H1 (cell line): ENCODE measurements at regions not wholly inside any gene's neighbourhood (a gene's known extent, or its start where the extent isn't known, plus 50 kb on each side); places are given as distances from the start of the nearest gene placed in this dataset.

ENCODE experiments used
- CTCF ChIA-PET: fragments of 300-600 bp; sonication (Branson Sonifier 250); formaldehyde crosslinking; loops from one replicate; lab custom pipeline; 2021; ENCODE audit not compliant: partially characterized antibody; lab: Charles Lee
- POLR2A ChIA-PET: fragments of 300-600 bp; sonication (Branson Sonifier 250); formaldehyde crosslinking; loops from one replicate; lab custom pipeline; 2021; ENCODE audit warnings: inconsistent platforms; ENCODE audit not compliant: partially characterized antibody; lab: Charles Lee
- DNase-seq, 2 experiments: peaks; one replicate each; pipeline versions ENCODE4 v3.0.0 to v3.0.0-alpha.2; 2010 to 2022; ENCODE audit warnings: low spot score in 2 of 2, low read depth in 1 of 2, mixed read lengths in 1 of 2
- FAIRE-seq: peaks from 2 replicates; lab custom pipeline; 2011; peaks lifted over from hg19 to GRCh38; lab: Jason Lieb, UNC
- H2AFZ ChIP-seq: 2 replicates; pipeline ENCODE4 v1.8.1; 2012; ENCODE audit warnings: low read length, inconsistent platforms
- H2AK5ac ChIP-seq: 2 replicates; pipeline ENCODE4 v1.6.1; 2013; ENCODE audit warnings: low read depth, low read length
- H2BK120ac ChIP-seq: replicated peaks from 2 replicates; pipeline ENCODE3; 2013; ENCODE audit warnings: low read depth, low read length, inconsistent platforms
- H2BK12ac ChIP-seq: 2 replicates; pipeline ENCODE4 v1.6.1; 2013; ENCODE audit warnings: low read depth, low read length
- H2BK15ac ChIP-seq: 2 replicates; pipeline ENCODE4 v1.6.1; 2013; ENCODE audit warnings: low read length
- H2BK20ac ChIP-seq: 2 replicates; pipeline ENCODE4 v1.6.1; 2013; ENCODE audit warnings: low read length
- H2BK5ac ChIP-seq: 2 replicates; pipeline ENCODE4 v1.6.1; 2013; ENCODE audit warnings: low read depth, low read length
- H3K14ac ChIP-seq: 2 replicates; pipeline ENCODE4 v1.6.1; 2013; ENCODE audit warnings: inconsistent platforms; ENCODE audit not compliant: insufficient read length
- H3K18ac ChIP-seq: 2 replicates; pipeline ENCODE4 v1.6.1; 2013; ENCODE audit warnings: low read length; ENCODE audit errors: extremely low read depth
- H3K23ac ChIP-seq: 2 replicates; pipeline ENCODE4 v1.6.1; 2013; ENCODE audit warnings: inconsistent platforms; ENCODE audit not compliant: insufficient read length
- H3K23me2 ChIP-seq: 2 replicates; pipeline ENCODE4 v1.6.1; 2013; ENCODE audit warnings: low read depth, low read length
- H3K27ac ChIP-seq: 2 replicates; pipeline ENCODE4 v1.6.1; 2011; ENCODE audit warnings: low read depth, low read length, inconsistent platforms
- H3K27me3 ChIP-seq, 4 experiments: replicated peaks in 1 of 4; 1 replicate in 1 of 4; 2 replicates in 3 of 4; pipeline versions ENCODE4 v1.6.1 to v1.8.1; 2011 to 2013; ENCODE audit warnings: low read length in 3 of 4, mild to moderate bottlenecking in 3 of 4, inconsistent platforms in 2 of 4, mixed read lengths in 2 of 4, moderate library complexity in 1 of 4; ENCODE audit not compliant: control insufficient read depth in 3 of 4, insufficient read depth in 3 of 4; ENCODE audit errors: extremely low read depth in 1 of 4
- H3K36me3 ChIP-seq, 4 experiments: 2 replicates each; pipeline versions ENCODE4 v1.6.1 to v1.8.1; 2011 to 2013; ENCODE audit warnings: mild to moderate bottlenecking in 4 of 4, low read length in 3 of 4, moderate library complexity in 2 of 4, control low read depth in 1 of 4, inconsistent platforms in 1 of 4; ENCODE audit not compliant: insufficient read depth in 4 of 4, control insufficient read depth in 2 of 4
- H3K4ac ChIP-seq: replicated peaks from 2 replicates; pipeline ENCODE3; 2013; ENCODE audit warnings: low read length, low read depth, mixed read lengths, inconsistent platforms; ENCODE audit not compliant: insufficient read length
- H3K4me1 ChIP-seq, 4 experiments: replicated peaks in 1 of 4; 1 replicate in 1 of 4; 2 replicates in 3 of 4; pipeline versions ENCODE4 v1.6.1 to v1.8.1; 2011 to 2013; ENCODE audit warnings: low read length in 3 of 4, inconsistent platforms in 2 of 4, mixed read lengths in 1 of 4; ENCODE audit not compliant: insufficient read depth in 4 of 4, control insufficient read depth in 3 of 4
- H3K4me2 ChIP-seq, 2 experiments: 2 replicates each; pipeline versions ENCODE4 v1.6.1 to v1.8.1; 2011 to 2013; ENCODE audit warnings: low read depth in 2 of 2, low read length in 2 of 2, control low read depth in 1 of 2, inconsistent platforms in 1 of 2, mild to moderate bottlenecking in 1 of 2; ENCODE audit not compliant: insufficient read depth in 1 of 2
- H3K4me3 ChIP-seq, 4 experiments: fragments of 200-600, 300-600 bp in 1 of 4; sonication (generic), shearing (Covaris generic), sonication (Bioruptor Twin) in 1 of 4; 2 replicates each; pipeline versions ENCODE4 v1.5.1 to v1.8.1; 2011 to 2016; ENCODE audit warnings: low read length in 4 of 4, low read depth in 3 of 4, control low read depth in 2 of 4, inconsistent platforms in 2 of 4, mild to moderate bottlenecking in 2 of 4, mixed read lengths in 1 of 4, moderate library complexity in 1 of 4; ENCODE audit not compliant: insufficient read depth in 2 of 4; ENCODE audit errors: extremely low read depth in 1 of 4
- H3K56ac ChIP-seq: replicated peaks from 2 replicates; pipeline ENCODE3; 2013; ENCODE audit warnings: low read depth, mild to moderate bottlenecking, mixed read lengths, low read length, inconsistent platforms; ENCODE audit not compliant: insufficient read length
- H3K79me1 ChIP-seq: 2 replicates; pipeline ENCODE4 v1.6.1; 2013; ENCODE audit warnings: low read depth, low read length, control low read depth
- H3K79me2 ChIP-seq, 2 experiments: 2 replicates each; pipeline versions ENCODE4 v1.6.1 to v1.8.1; 2012 to 2013; ENCODE audit warnings: low read length in 2 of 2, mild to moderate bottlenecking in 2 of 2, inconsistent platforms in 1 of 2; ENCODE audit not compliant: insufficient read depth in 2 of 2, control insufficient read depth in 1 of 2
- H3K9ac ChIP-seq, 4 experiments: replicated peaks in 1 of 4; 1 replicate in 1 of 4; 2 replicates in 3 of 4; pipeline versions ENCODE4 v1.6.1 to v1.8.1; 2011 to 2013; ENCODE audit warnings: low read depth in 3 of 4, low read length in 3 of 4, control low read depth in 2 of 4, mild to moderate bottlenecking in 2 of 4, moderate library complexity in 2 of 4, inconsistent platforms in 1 of 4; ENCODE audit errors: extremely low read depth in 1 of 4
- H3K9me3 ChIP-seq, 2 experiments: 2 replicates each; pipeline versions ENCODE4 v1.6.1 to v1.8.1; 2012 to 2013; ENCODE audit warnings: mild to moderate bottlenecking in 2 of 2, moderate library complexity in 2 of 2, control low read depth in 1 of 2, inconsistent platforms in 1 of 2, low read depth in 1 of 2, low read length in 1 of 2, mixed read lengths in 1 of 2; ENCODE audit not compliant: insufficient read depth in 2 of 2
- H4K20me1 ChIP-seq, 2 experiments: replicated peaks in 1 of 2; 2 replicates each; pipeline versions ENCODE3 to v1.8.1; 2011 to 2013; ENCODE audit warnings: inconsistent platforms in 2 of 2, low read length in 2 of 2, mild to moderate bottlenecking in 1 of 2; ENCODE audit not compliant: insufficient read depth in 2 of 2, control insufficient read depth in 1 of 2
- H4K5ac ChIP-seq: 2 replicates; pipeline ENCODE4 v1.6.1; 2013; ENCODE audit warnings: low read length, low read depth, mixed read lengths, inconsistent platforms; ENCODE audit not compliant: insufficient read length
- H4K8ac ChIP-seq: 2 replicates; pipeline ENCODE4 v1.8.0; 2013; ENCODE audit warnings: mild to moderate bottlenecking, moderate library complexity, low read length, inconsistent platforms; ENCODE audit not compliant: insufficient read depth; ENCODE audit errors: extremely low read depth
- H4K91ac ChIP-seq: replicated peaks from 2 replicates; pipeline ENCODE3; 2013; ENCODE audit warnings: low read length, mixed read lengths, inconsistent platforms; ENCODE audit not compliant: insufficient read length
- CBX8 ChIP-seq: fragments of 300-800, 300-1000 bp; sonication (generic); IDR thresholded peaks from 2 replicates; pipeline ENCODE4 v1.7.1; 2016; ENCODE audit warnings: low read depth, low read length, borderline replicate concordance
- HDAC2 ChIP-seq, 2 experiments: fragments of 300-600 bp in 1 of 2; sonication (generic) in 1 of 2; IDR thresholded peaks; 2 replicates each; pipeline ENCODE4 v1.6.1; 2011 to 2012; ENCODE audit warnings: low read depth in 2 of 2, low read length in 2 of 2, mild to moderate bottlenecking in 2 of 2, moderate library complexity in 2 of 2, borderline replicate concordance in 1 of 2, inconsistent platforms in 1 of 2
- NRF1 ChIP-seq: IDR thresholded peaks from 2 replicates; pipeline ENCODE4 v1.6.1; 2011; ENCODE audit warnings: mild to moderate bottlenecking, low read depth, low read length, improper control_type of control experiment
- WGBS, 2 experiments: shearing (Covaris generic) in 1 of 2; methylation state at CpG; one replicate each; pipeline versions ENCODE4 v1.1.6 to v1.1.7; 2013 to 2015; ENCODE audit warnings: low lambda C conversion rate in 2 of 2, mixed read lengths in 2 of 2, inconsistent platforms in 1 of 2, low coverage in 1 of 2, missing lambda C conversion rate in 1 of 2; ENCODE audit not compliant: insufficient replicate concordance in 2 of 2, insufficient coverage in 1 of 2, insufficient read length in 1 of 2; ENCODE audit errors: extremely low coverage in 1 of 2, missing lambda C conversion rate in 1 of 2; 5-methylcytosine and 5-hydroxymethylcytosine counted together

DNA sequence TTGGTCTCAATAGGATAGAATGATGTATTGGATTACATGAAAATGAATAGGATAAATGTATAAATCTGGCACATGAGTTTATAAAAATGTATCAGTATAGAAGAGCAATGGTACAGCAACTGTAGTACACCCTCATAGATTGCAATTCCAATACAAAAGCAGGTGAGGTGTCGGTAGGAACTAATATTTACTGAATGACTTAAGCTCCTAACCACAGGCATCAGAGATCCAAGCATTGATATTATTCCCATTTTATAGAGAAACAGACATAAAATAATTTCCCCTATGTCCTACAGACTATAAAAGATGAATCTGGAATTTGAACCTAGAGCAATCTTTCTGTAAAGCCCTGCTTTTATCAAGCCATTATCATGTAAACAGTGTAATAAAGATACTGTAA is 227.4 kb downstream of the MBD2 start:
- no peak overlapping the region for H2BK5ac ChIP-seq
- no peak overlapping the region for H3K4me3 ChIP-seq
- no peak overlapping the region for H3K23ac ChIP-seq
- 91% methylated on average over 1 of the region's 1 CpG; no CpG with 5 or more reads in 1 of the 2 experiments for WGBS, 2 experiments
- H2AK5ac ChIP-seq: no peak overlapping the region
- no peak overlapping the region for H3K27ac ChIP-seq
- CTCF ChIA-PET: no interaction called here
- no peak overlapping the region for H2BK15ac ChIP-seq
- no peaks in the 10 kb centered on the region for H3K36me3 ChIP-seq
- H3K79me2 ChIP-seq: no peaks in the 10 kb centered on the region
- no peak for TF ChIP-seq CBX8
- no peak for TF ChIP-seq NRF1
- TF ChIP-seq HDAC2 (IDR thresholded peaks at IDR 0.05; ENCODE audit: borderline replicate concordance in 1 of 2, low read depth in 2 of 2, low read length in 2 of 2): no peak
- H2BK120ac ChIP-seq: no peak overlapping the region
- 0 out of 2 replicates have a peak, but pooled peaks cover 2% of the 10 kb centered on the region for H3K23me2 ChIP-seq
- H3K18ac ChIP-seq: no peak overlapping the region
- H4K8ac ChIP-seq: no peak overlapping the region
- DNase-seq (no peak), FAIRE-seq (no peak)
- H3K4me1 ChIP-seq: no peaks in the 10 kb centered on the region
- no peak overlapping the region for H3K56ac ChIP-seq
- no peak overlapping the region for H4K5ac ChIP-seq
- no peak overlapping the region for H2AFZ ChIP-seq
- H3K79me1 ChIP-seq: no peaks in the 10 kb centered on the region
- no peak overlapping the region for H2BK12ac ChIP-seq
- H3K9ac ChIP-seq: no peak overlapping the region
- no peak overlapping the region for H2BK20ac ChIP-seq
- H3K9me3 ChIP-seq: no peaks in the 10 kb centered on the region
- H4K20me1 ChIP-seq: no peaks in the 10 kb centered on the region
- H3K14ac ChIP-seq: no peak overlapping the region
- POLR2A ChIA-PET: no interaction called here
- H4K91ac ChIP-seq: no peak overlapping the region
- peaks cover 0 to 1% (median 0%) of the 10 kb centered on the region in 4 experiments; a peak in 1 of 7 replicates for H3K27me3 ChIP-seq
- no peak overlapping the region for H3K4me2 ChIP-seq
- no peak overlapping the region for H3K4ac ChIP-seq
